ENCODE measurements at regions not wholly inside any gene's neighbourhood (a gene's known extent, or its start where the extent isn't known, plus 50 kb on each side); places are given as distances from the start of the nearest gene placed in this dataset.

- H3K4me1 ChIP-seq (ENCODE audit: insufficient read depth) = no peaks in the 10 kb centered on the region
- no peak for DNase-seq (ENCODE audit: low spot score)
- WGBS (ENCODE audit: low lambda C conversion rate, missing lambda C conversion rate) = 96% methylated on average over 3 of the region's 3 CpGs
- H3K4me3 ChIP-seq = no peak overlapping the region
- no peak overlapping the region for H2AFZ ChIP-seq
- H3K9me3 ChIP-seq (ENCODE audit: low read depth) = no peaks in the 10 kb centered on the region
- no peak overlapping the region for H3K27ac ChIP-seq
- TF ChIP-seq EZH2 (IDR thresholded peaks at IDR 0.05; ENCODE audit: borderline replicate concordance) (no peak), EZH2phosphoT487 (IDR thresholded peaks at IDR 0.05; ENCODE audit: low read depth, severe bottlenecking, unreplicated experiment) (no peak)
- TF ChIP-seq, protein P1, sequence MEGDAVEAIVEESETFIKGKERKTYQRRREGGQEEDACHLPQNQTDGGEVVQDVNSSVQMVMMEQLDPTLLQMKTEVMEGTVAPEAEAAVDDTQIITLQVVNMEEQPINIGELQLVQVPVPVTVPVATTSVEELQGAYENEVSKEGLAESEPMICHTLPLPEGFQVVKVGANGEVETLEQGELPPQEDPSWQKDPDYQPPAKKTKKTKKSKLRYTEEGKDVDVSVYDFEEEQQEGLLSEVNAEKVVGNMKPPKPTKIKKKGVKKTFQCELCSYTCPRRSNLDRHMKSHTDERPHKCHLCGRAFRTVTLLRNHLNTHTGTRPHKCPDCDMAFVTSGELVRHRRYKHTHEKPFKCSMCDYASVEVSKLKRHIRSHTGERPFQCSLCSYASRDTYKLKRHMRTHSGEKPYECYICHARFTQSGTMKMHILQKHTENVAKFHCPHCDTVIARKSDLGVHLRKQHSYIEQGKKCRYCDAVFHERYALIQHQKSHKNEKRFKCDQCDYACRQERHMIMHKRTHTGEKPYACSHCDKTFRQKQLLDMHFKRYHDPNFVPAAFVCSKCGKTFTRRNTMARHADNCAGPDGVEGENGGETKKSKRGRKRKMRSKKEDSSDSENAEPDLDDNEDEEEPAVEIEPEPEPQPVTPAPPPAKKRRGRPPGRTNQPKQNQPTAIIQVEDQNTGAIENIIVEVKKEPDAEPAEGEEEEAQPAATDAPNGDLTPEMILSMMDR (IDR thresholded peaks at IDR 0.05; ENCODE audit: poor library complexity) = no peak
- no peaks in the 10 kb centered on the region for H3K36me3 ChIP-seq (replicated peaks; ENCODE audit: insufficient read depth, low read depth)
- H3K9me2 ChIP-seq (replicated peaks; ENCODE audit: insufficient read depth) = no peaks in the 10 kb centered on the region
- no peaks in the 10 kb centered on the region for H3K27me3 ChIP-seq
- H4K20me1 ChIP-seq (ENCODE audit: insufficient read depth, poor library complexity, severe bottlenecking) = no peaks in the 10 kb centered on the region
- no peak overlapping the region for H3K4me2 ChIP-seq
- no peaks in the 10 kb centered on the region for H3K79me2 ChIP-seq
Observed at GRCh38 chr15:70276401-70276800, 178.7 kb upstream of the TLE3 start.

DNA sequence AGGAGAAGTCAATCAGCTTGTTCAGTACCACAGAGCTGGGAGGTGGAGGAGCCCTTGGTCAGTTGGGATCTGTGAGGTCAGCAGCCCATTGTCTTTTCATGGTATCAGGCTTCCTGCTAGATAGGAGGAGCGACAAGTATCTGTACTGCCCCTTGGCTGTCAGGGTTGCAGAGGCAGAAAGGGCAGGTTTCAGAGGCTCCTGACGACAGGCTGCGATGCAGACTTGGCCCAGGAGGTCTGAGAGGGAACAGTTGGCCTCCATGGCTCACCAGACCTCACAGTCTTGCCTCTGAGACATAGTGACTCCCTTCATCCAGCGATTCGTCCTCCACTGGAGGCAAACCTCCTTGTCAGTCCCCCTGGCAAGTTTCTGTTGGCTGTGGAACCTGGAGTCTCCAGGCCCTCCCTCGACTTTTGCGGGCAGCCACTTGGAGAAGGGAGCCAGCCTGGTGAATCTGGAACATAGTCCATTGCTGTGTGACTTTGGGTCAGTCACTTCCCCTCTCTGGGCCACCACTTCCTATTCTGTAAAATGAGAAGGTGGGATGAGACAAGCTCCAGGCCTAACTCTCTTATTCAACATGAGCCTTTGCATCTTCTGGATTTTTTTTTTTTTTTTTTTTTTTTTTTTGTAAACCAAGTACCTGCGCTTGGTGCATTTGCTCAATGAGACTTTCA is 177.9 kb upstream of the TLE3 start:
- Histone ChIP-seq H3K27ac (no peak overlapping the region), H3K9me3 (ENCODE audit: low read depth) (no peaks in the 10 kb centered on the region), H3K36me3 (replicated peaks; ENCODE audit: insufficient read depth, low read depth) (no peaks in the 10 kb centered on the region), H3K27me3 (no peaks in the 10 kb centered on the region), H3K4me2 (no peak overlapping the region), H3K4me1 (ENCODE audit: insufficient read depth) (peaks cover 6% of the 10 kb centered on the region), H4K20me1 (ENCODE audit: insufficient read depth, poor library complexity, severe bottlenecking) (no peaks in the 10 kb centered on the region), H3K79me2 (no peaks in the 10 kb centered on the region), H3K4me3 (no peak overlapping the region), H2AFZ (no peak overlapping the region), H3K9me2 (replicated peaks; ENCODE audit: insufficient read depth) (no peaks in the 10 kb centered on the region)
- DNase-seq (ENCODE audit: low spot score) = no peak
- TF ChIP-seq, protein P1 (IDR thresholded peaks at IDR 0.05; ENCODE audit: poor library complexity) = no peak
- TF ChIP-seq EZH2phosphoT487 (IDR thresholded peaks at IDR 0.05; ENCODE audit: low read depth, severe bottlenecking, unreplicated experiment) (no peak), EZH2 (IDR thresholded peaks at IDR 0.05; ENCODE audit: borderline replicate concordance) (no peak)
- WGBS (ENCODE audit: low lambda C conversion rate, missing lambda C conversion rate) = 94% methylated on average over 8 of the region's 8 CpGs

DNA sequence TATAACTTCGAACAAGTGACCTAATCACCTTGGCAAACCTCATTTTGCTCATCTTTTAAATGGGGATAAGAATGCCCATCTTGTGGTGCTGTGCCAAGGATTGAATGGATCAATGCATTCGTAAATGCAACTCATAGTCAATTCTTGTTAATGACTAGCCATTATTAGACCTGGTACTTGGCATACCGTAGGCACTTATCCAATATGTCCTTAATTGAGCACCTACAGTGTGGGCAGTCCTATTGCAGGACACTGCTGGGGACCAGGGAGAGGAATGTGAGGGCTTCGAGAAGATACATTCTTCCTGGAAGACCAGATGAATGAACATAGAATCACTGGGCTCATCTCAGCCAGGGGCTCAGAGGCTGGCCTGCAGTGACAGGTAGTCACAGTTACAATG is 177.2 kb upstream of the TLE3 start:
- TF ChIP-seq, protein P1 (IDR thresholded peaks at IDR 0.05; ENCODE audit: poor library complexity) = no peak
- TF ChIP-seq EZH2phosphoT487 (IDR thresholded peaks at IDR 0.05; ENCODE audit: low read depth, severe bottlenecking, unreplicated experiment) = no peak
- no peak for TF ChIP-seq EZH2 (IDR thresholded peaks at IDR 0.05; ENCODE audit: borderline replicate concordance)

More for the DNA sequence above, 177.2 kb upstream of the TLE3 start:
- H3K36me3 ChIP-seq (replicated peaks; ENCODE audit: insufficient read depth, low read depth) = no peaks in the 10 kb centered on the region
- H3K4me3 ChIP-seq = no peak overlapping the region
- H3K9me2 ChIP-seq (replicated peaks; ENCODE audit: insufficient read depth) = no peaks in the 10 kb centered on the region
- no peaks in the 10 kb centered on the region for H3K79me2 ChIP-seq
- 86% methylated on average over 4 of the region's 4 CpGs for WGBS (ENCODE audit: low lambda C conversion rate, missing lambda C conversion rate)
- H3K27me3 ChIP-seq = no peaks in the 10 kb centered on the region
- peaks cover 11% of the 10 kb centered on the region for H3K4me1 ChIP-seq (ENCODE audit: insufficient read depth)
- H3K9me3 ChIP-seq (ENCODE audit: low read depth) = no peaks in the 10 kb centered on the region
- DNase-seq (ENCODE audit: low spot score) = no peak
- H3K27ac ChIP-seq = no peak overlapping the region
- H2AFZ ChIP-seq = no peak overlapping the region
- no peak overlapping the region for H3K4me2 ChIP-seq
- H4K20me1 ChIP-seq (ENCODE audit: insufficient read depth, poor library complexity, severe bottlenecking) = no peaks in the 10 kb centered on the region

Measured in hepatocyte (in vitro differentiated cells).